ENCODE measurements at regions not wholly inside any gene's neighbourhood (a gene's known extent, or its start where the extent isn't known, plus 50 kb on each side); places are given as distances from the start of the nearest gene placed in this dataset.

DNA sequence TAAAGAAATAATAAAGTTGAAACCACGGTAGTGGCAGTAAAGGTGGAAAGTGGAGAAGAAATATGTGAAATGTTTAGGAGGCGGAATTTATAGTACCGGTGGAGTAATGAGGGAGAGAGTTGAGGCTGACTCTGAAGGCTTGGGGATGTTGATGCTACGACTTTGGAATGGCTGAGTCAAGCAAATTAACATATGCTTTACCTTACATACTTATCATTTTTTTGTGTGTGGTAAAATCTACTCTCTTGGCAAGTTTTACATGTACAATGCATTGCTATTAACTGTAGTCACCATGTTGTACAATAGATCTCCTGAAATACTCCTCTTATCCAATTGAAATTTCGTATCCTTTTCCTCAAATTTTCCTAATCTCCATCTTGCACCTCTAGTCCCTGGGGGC, 179.0 kb downstream of the TAF11L14 start:
- TF ChIP-seq PATZ1 (CRISPR knock-in tag; IDR thresholded peaks at IDR 0.05; ENCODE audit: borderline replicate concordance) (no peak), SNAI2 (CRISPR knock-in tag; IDR thresholded peaks at IDR 0.05) (no peak), GLIS3 (CRISPR knock-in tag; IDR thresholded peaks at IDR 0.05) (no peak), RARB (CRISPR knock-in tag; IDR thresholded peaks at IDR 0.05) (no peak), ZFP3 (CRISPR knock-in tag; IDR thresholded peaks at IDR 0.05) (no peak), ISL1 (CRISPR knock-in tag; IDR thresholded peaks at IDR 0.05) (no peak), ZC3H10 (CRISPR knock-in tag; IDR thresholded peaks at IDR 0.05) (no peak), ZNF70 (CRISPR knock-in tag; IDR thresholded peaks at IDR 0.05) (no peak), PPARA (CRISPR knock-in tag; IDR thresholded peaks at IDR 0.05; ENCODE audit: borderline replicate concordance) (no peak), CREB5 (CRISPR knock-in tag; IDR thresholded peaks at IDR 0.05; ENCODE audit: low read depth) (no peak), BACH2 (CRISPR knock-in tag; IDR thresholded peaks at IDR 0.05; ENCODE audit: borderline replicate concordance) (no peak), OSR1 (CRISPR knock-in tag; IDR thresholded peaks at IDR 0.05) (no peak), ZNF8 (CRISPR knock-in tag; IDR thresholded peaks at IDR 0.05) (no peak)
- TF ChIP-seq, protein P1, sequence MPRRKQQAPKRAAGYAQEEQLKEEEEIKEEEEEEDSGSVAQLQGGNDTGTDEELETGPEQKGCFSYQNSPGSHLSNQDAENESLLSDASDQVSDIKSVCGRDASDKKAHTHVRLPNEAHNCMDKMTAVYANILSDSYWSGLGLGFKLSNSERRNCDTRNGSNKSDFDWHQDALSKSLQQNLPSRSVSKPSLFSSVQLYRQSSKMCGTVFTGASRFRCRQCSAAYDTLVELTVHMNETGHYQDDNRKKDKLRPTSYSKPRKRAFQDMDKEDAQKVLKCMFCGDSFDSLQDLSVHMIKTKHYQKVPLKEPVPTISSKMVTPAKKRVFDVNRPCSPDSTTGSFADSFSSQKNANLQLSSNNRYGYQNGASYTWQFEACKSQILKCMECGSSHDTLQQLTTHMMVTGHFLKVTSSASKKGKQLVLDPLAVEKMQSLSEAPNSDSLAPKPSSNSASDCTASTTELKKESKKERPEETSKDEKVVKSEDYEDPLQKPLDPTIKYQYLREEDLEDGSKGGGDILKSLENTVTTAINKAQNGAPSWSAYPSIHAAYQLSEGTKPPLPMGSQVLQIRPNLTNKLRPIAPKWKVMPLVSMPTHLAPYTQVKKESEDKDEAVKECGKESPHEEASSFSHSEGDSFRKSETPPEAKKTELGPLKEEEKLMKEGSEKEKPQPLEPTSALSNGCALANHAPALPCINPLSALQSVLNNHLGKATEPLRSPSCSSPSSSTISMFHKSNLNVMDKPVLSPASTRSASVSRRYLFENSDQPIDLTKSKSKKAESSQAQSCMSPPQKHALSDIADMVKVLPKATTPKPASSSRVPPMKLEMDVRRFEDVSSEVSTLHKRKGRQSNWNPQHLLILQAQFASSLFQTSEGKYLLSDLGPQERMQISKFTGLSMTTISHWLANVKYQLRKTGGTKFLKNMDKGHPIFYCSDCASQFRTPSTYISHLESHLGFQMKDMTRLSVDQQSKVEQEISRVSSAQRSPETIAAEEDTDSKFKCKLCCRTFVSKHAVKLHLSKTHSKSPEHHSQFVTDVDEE (CRISPR knock-in tag; IDR thresholded peaks at IDR 0.05), result no peak
